Astrocyte of the cerebellum (primary cell): ENCODE measurements at regions not wholly inside any gene's neighbourhood (a gene's known extent, or its start where the extent isn't known, plus 50 kb on each side); places are given as distances from the start of the nearest gene placed in this dataset.
"Not testable (repeated sequence)": the region's sequence is repeated elsewhere in the genome, so short reads cannot be mapped to it uniquely, and the experiment has no call there.

Source experiments
- DNase-seq: peaks from one replicate; pipeline ENCODE4 v3.0.0-alpha.2; 2011; ENCODE audit warnings: low read depth
- H3K4me3 ChIP-seq: 2 replicates; pipeline ENCODE4 v1.5.1; 2011; ENCODE audit warnings: mild to moderate bottlenecking, low read depth, low read length, moderate library complexity
- CTCF ChIP-seq: IDR thresholded peaks from 2 replicates; pipeline ENCODE4 v1.5.1; 2012; ENCODE audit warnings: low read length, low read depth, moderate library complexity, mild to moderate bottlenecking; ENCODE audit errors: missing control alignments
- in situ Hi-C: cut with HindIII; loops from 2 replicates; pipeline ENCODE4 v1.10.0; 2017; ENCODE audit warnings: low sequenced_read_pairs

- in situ Hi-C loops, result no loop called here
- DNase-seq, result no peak
- H3K4me3 ChIP-seq, result no peak overlapping the region
- TF ChIP-seq CTCF, result no peak
Measured at GRCh38 chr11:134592391-134592990, 180.4 kb upstream of the B3GAT1 start.

- no peak for TF ChIP-seq CTCF
- in situ Hi-C loops, result no loop called here
- DNase-seq, result no peak
- no peak overlapping the region for H3K4me3 ChIP-seq
Measured at GRCh38 chr11:134591338-134591737, 179.3 kb upstream of the B3GAT1 start.

- no peak overlapping the region for H3K4me3 ChIP-seq
- TF ChIP-seq CTCF, result no peak
- no peak for DNase-seq
- in situ Hi-C loops, result no loop called here
Measured at GRCh38 chr11:134589129-134589528, 177.1 kb upstream of the B3GAT1 start.

GRCh38 chr11:134588460-134589110 lies 176.5 kb upstream of the B3GAT1 start:
- H3K4me3 ChIP-seq, in situ Hi-C loops, DNase-seq: not testable (repeated sequence)

- no peak for TF ChIP-seq CTCF
- no peak overlapping the region for H3K4me3 ChIP-seq
- DNase-seq, result no peak
- in situ Hi-C loops, result no loop called here
Measured at GRCh38 chr11:134587345-134587744, 175.3 kb upstream of the B3GAT1 start.

- H3K4me3 ChIP-seq, result no peak overlapping the region
- DNase-seq, result no peak
- no peak for TF ChIP-seq CTCF
- in situ Hi-C loops, result no loop called here
Measured at GRCh38 chr11:134586726-134587125, 174.7 kb upstream of the B3GAT1 start.
